ENCODE measurements at regions not wholly inside any gene's neighbourhood (a gene's known extent, or its start where the extent isn't known, plus 50 kb on each side); places are given as distances from the start of the nearest gene placed in this dataset.

- TF ChIP-seq TAF1 (IDR thresholded peaks at IDR 0.05; ENCODE audit: borderline replicate concordance, insufficient read depth, low read length), result no peak
- no peak for TF ChIP-seq POLR2AphosphoS5 (IDR thresholded peaks at IDR 0.05; ENCODE audit: low read depth, low read length)
- no peak for TF ChIP-seq SIN3A (IDR thresholded peaks at IDR 0.05; ENCODE audit: borderline replicate concordance, insufficient read depth, low read length)
These were observed 215.4 kb downstream of the SEC14L1 start for GRCh38 chr17:77356109-77356689.

Data from PFSK-1 (cell line).